GM23338 (cell line): ENCODE measurements at regions not wholly inside any gene's neighbourhood (a gene's known extent, or its start where the extent isn't known, plus 50 kb on each side); places are given as distances from the start of the nearest gene placed in this dataset.

Experiments
- CREB1 ChIP-seq: fragments of 250-450 bp; sonication (Bioruptor Pico); IDR thresholded peaks from 2 replicates; pipeline ENCODE4 v1.5.0; 2020; ENCODE audit warnings: low read depth, mild to moderate bottlenecking, moderate library complexity
- ETS1 ChIP-seq: IDR thresholded peaks from 2 replicates; pipeline ENCODE4 v1.6.1; 2016; ENCODE audit warnings: antibody characterized with exemption
- EZH2 ChIP-seq: fragments of 200-600 bp; sonication (generic); IDR thresholded peaks from one replicate; pipeline ENCODE4 v1.8.0; 2017; ENCODE audit warnings: antibody characterized with exemption, mild to moderate bottlenecking, low read depth; ENCODE audit not compliant: unreplicated experiment
- EZH2phosphoT487 ChIP-seq: fragments of 200-600 bp; sonication (generic); IDR thresholded peaks from one replicate; pipeline ENCODE4 v1.8.1; 2018; ENCODE audit warnings: antibody characterized with exemption; ENCODE audit not compliant: unreplicated experiment
- JUNB ChIP-seq: IDR thresholded peaks from one replicate; pipeline ENCODE4 v1.6.1; 2016; ENCODE audit warnings: antibody characterized with exemption; ENCODE audit not compliant: unreplicated experiment
- POLR2AphosphoS5 ChIP-seq: IDR thresholded peaks from 2 replicates; pipeline ENCODE4 v1.6.1; 2016; ENCODE audit warnings: antibody characterized with exemption, low read depth
- REST ChIP-seq: IDR thresholded peaks from one replicate; pipeline ENCODE4 v1.6.1; 2018; ENCODE audit warnings: antibody characterized with exemption; ENCODE audit not compliant: unreplicated experiment
- ZNF114 ChIP-seq: fragments of 250-450 bp; sonication (Bioruptor Pico); IDR thresholded peaks from 2 replicates; pipeline ENCODE4 v1.5.0; 2020; ENCODE audit warnings: mild to moderate bottlenecking, moderate library complexity
- TF ChIP-seq, protein P1 (sequence below), 2 experiments: fragments of 200-600 bp in 1 of 2; sonication (generic) in 1 of 2; conservative IDR thresholded peaks; 2 replicates each; pipeline versions ENCODE4 v1.5.1 to v1.6.1; 2016 to 2017; ENCODE audit warnings: antibody characterized with exemption in 2 of 2, low read depth in 2 of 2, mild to moderate bottlenecking in 2 of 2, moderate library complexity in 1 of 2

DNA sequence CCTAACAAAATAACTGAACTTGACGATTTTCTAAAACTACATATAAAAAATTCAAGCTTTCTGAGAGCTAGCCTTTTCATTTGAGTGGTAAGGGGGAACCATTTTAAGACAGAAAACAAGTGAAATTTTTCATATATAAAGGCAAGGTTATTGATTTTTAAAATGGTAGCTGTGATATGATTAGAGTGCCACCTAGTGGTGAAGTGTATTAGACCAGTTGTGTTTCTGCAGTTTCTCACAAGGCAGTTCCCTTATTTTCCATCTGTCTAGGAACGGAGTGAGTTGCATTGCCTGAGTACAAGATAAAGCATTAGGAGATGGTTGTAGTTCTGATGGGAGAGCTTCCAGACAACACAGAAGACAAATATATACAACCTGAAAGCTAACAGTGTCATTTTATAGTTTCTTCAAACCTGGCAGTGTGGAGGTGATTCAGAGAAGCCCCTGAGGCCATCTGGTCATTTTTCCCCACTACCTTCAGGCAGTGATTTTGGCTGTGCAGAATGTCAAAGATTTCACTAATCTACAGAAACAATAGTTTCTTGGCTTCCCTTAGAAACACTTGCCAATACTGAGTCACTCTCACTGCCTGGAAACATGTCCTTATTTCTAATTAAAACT lies 180.8 kb downstream of the C12orf50 start:
- TF ChIP-seq, protein P1, sequence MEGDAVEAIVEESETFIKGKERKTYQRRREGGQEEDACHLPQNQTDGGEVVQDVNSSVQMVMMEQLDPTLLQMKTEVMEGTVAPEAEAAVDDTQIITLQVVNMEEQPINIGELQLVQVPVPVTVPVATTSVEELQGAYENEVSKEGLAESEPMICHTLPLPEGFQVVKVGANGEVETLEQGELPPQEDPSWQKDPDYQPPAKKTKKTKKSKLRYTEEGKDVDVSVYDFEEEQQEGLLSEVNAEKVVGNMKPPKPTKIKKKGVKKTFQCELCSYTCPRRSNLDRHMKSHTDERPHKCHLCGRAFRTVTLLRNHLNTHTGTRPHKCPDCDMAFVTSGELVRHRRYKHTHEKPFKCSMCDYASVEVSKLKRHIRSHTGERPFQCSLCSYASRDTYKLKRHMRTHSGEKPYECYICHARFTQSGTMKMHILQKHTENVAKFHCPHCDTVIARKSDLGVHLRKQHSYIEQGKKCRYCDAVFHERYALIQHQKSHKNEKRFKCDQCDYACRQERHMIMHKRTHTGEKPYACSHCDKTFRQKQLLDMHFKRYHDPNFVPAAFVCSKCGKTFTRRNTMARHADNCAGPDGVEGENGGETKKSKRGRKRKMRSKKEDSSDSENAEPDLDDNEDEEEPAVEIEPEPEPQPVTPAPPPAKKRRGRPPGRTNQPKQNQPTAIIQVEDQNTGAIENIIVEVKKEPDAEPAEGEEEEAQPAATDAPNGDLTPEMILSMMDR (conservative IDR thresholded peaks at IDR 0.05; ENCODE audit: low read depth in 2 of 2), result peak; percentile 82 to 99
- TF ChIP-seq REST (no peak), POLR2AphosphoS5 (no peak), CREB1 (CRISPR knock-in tag) (no peak), EZH2 (no peak), ETS1 (no peak), EZH2phosphoT487 (no peak), ZNF114 (CRISPR knock-in tag) (no peak), JUNB (no peak)
